ENCODE measurements at regions not wholly inside any gene's neighbourhood (a gene's known extent, or its start where the extent isn't known, plus 50 kb on each side); places are given as distances from the start of the nearest gene placed in this dataset.

GRCh38 chr6:145023116-145023726, 712.1 kb downstream of the EPM2A start:
- DNase-seq (ENCODE audit: low spot score), result no peak

- DNase-seq (ENCODE audit: low spot score), result no peak
These were observed 709.8 kb downstream of the EPM2A start for GRCh38 chr6:145025488-145025887.

GRCh38 chr6:145026267-145026679, 709.0 kb downstream of the EPM2A start:
- no peak for DNase-seq (ENCODE audit: low spot score)

- peak; percentile 6 for DNase-seq (ENCODE audit: low spot score)
These were observed 707.0 kb downstream of the EPM2A start for GRCh38 chr6:145028144-145028818.

- no peak for DNase-seq (ENCODE audit: low spot score)
These were observed 704.3 kb downstream of the EPM2A start for GRCh38 chr6:145031001-145031400.

- no peak for DNase-seq (ENCODE audit: low spot score)
These were observed 703.4 kb downstream of the EPM2A start for GRCh38 chr6:145031962-145032361.

GRCh38 chr6:145032562-145033145, 702.7 kb downstream of the EPM2A start:
- DNase-seq (ENCODE audit: low spot score), result no peak

GRCh38 chr6:145034664-145035063, 700.7 kb downstream of the EPM2A start:
- no peak for DNase-seq (ENCODE audit: low spot score)

- DNase-seq (ENCODE audit: low spot score), result no peak
These were observed 699.1 kb downstream of the EPM2A start for GRCh38 chr6:145036236-145036635.

- DNase-seq (ENCODE audit: low spot score), result no peak
These were observed 698.3 kb downstream of the EPM2A start for GRCh38 chr6:145036848-145037567.

- DNase-seq (ENCODE audit: low spot score), result no peak
These were observed 692.8 kb downstream of the EPM2A start for GRCh38 chr6:145042559-145042958.

- no peak for DNase-seq (ENCODE audit: low spot score)
These were observed 691.3 kb downstream of the EPM2A start for GRCh38 chr6:145043926-145044500.

GRCh38 chr6:145044641-145045246, 690.6 kb downstream of the EPM2A start:
- DNase-seq (ENCODE audit: low spot score), result no peak

GRCh38 chr6:145045582-145045981, 689.7 kb downstream of the EPM2A start:
- DNase-seq (ENCODE audit: low spot score), result no peak

GRCh38 chr6:145047891-145048290, 687.4 kb downstream of the EPM2A start:
- DNase-seq (ENCODE audit: low spot score), result no peak

- no peak for DNase-seq (ENCODE audit: low spot score)
These were observed 683.7 kb downstream of the EPM2A start for GRCh38 chr6:145051661-145052060.

GRCh38 chr6:145055567-145055966, 679.8 kb downstream of the EPM2A start:
- no peak for DNase-seq (ENCODE audit: low spot score)

GRCh38 chr6:145060714-145061113, 674.6 kb downstream of the EPM2A start:
- no peak for DNase-seq (ENCODE audit: low spot score)

- DNase-seq (ENCODE audit: low spot score), result no peak
These were observed 672.2 kb downstream of the EPM2A start for GRCh38 chr6:145063091-145063490.

GRCh38 chr6:145067430-145067829, 667.9 kb downstream of the EPM2A start:
- DNase-seq (ENCODE audit: low spot score), result no peak

GRCh38 chr6:145068577-145068976, 666.7 kb downstream of the EPM2A start:
- no peak for DNase-seq (ENCODE audit: low spot score)

GRCh38 chr6:145069966-145070365, 665.4 kb downstream of the EPM2A start:
- DNase-seq (ENCODE audit: low spot score), result no peak
